A673 (cell line): ENCODE measurements at regions not wholly inside any gene's neighbourhood (a gene's known extent, or its start where the extent isn't known, plus 50 kb on each side); places are given as distances from the start of the nearest gene placed in this dataset.

Source experiments
- BruUV-seq: library from RNA; stranded (reverse); fragments of 400-500 nt; replicated peaks from 2 replicates; lab custom pipeline; 2021; lab: Mats Ljungman, UMichigan
- CTCF ChIA-PET: fragments of 300-600 bp; sonication (Branson Sonifier 250); formaldehyde crosslinking; loops from one replicate; lab custom pipeline; 2022; ENCODE audit warnings: antibody characterized with exemption; lab: Charles Lee
- POLR2A ChIA-PET: fragments of 300-600 bp; sonication (Branson Sonifier 250); formaldehyde crosslinking; loops from one replicate; lab custom pipeline; 2022; ENCODE audit warnings: antibody characterized with exemption; ENCODE audit not compliant: low non-redundant PET; lab: Charles Lee
- DNase-seq: peaks from one replicate; pipeline ENCODE4 v3.0.0-alpha.2; 2015; ENCODE audit warnings: low spot score
- H3K27ac ChIP-seq: fragments of 200-600 bp; sonication (generic); 2 replicates; pipeline ENCODE4 v1.5.1; 2016; ENCODE audit warnings: mixed run types, low read depth, mild to moderate bottlenecking, mixed read lengths, antibody characterized with exemption, low read length; ENCODE audit not compliant: poor library complexity, severe bottlenecking
- H3K27me3 ChIP-seq: fragments of 200-600 bp; sonication (generic); replicated peaks from 2 replicates; pipeline ENCODE4 v1.6.1; 2017; ENCODE audit warnings: mixed run types, low read depth, mild to moderate bottlenecking, mixed read lengths, antibody characterized with exemption, low read length; ENCODE audit not compliant: insufficient read depth, poor library complexity
- H3K36me3 ChIP-seq: fragments of 200-600 bp; sonication (generic); 2 replicates; pipeline ENCODE4 v1.6.1; 2016; ENCODE audit warnings: mixed run types, mild to moderate bottlenecking, mixed read lengths, antibody characterized with exemption, low read length; ENCODE audit not compliant: insufficient read depth, poor library complexity, severe bottlenecking
- H3K4me1 ChIP-seq: fragments of 200-600 bp; sonication (generic); 2 replicates; pipeline ENCODE4 v1.6.1; 2017; ENCODE audit warnings: mixed run types, mild to moderate bottlenecking, mixed read lengths, antibody characterized with exemption, low read length; ENCODE audit not compliant: insufficient read depth, poor library complexity, severe bottlenecking
- H3K4me3 ChIP-seq: fragments of 200-600 bp; sonication (generic); 2 replicates; pipeline ENCODE4 v1.5.1; 2016; ENCODE audit warnings: low read depth, mixed run types, mild to moderate bottlenecking, mixed read lengths, low read length; ENCODE audit not compliant: poor library complexity, severe bottlenecking
- H3K9me3 ChIP-seq: fragments of 200-600 bp; sonication (generic); 2 replicates; pipeline ENCODE4 v1.6.1; 2016; ENCODE audit warnings: mixed run types, low read depth, mild to moderate bottlenecking, mixed read lengths, antibody characterized with exemption, low read length; ENCODE audit not compliant: poor library complexity, severe bottlenecking
- CTCF ChIP-seq: fragments of 300-800, 200-600 bp; sonication (generic); conservative IDR thresholded peaks from 2 replicates; pipeline ENCODE4 v1.5.1; 2017; ENCODE audit warnings: low read depth, mild to moderate bottlenecking, antibody characterized with exemption, low read length, moderate library complexity, mixed read lengths
- EZH2 ChIP-seq: fragments of 200-600 bp; sonication (generic); IDR thresholded peaks from 2 replicates; pipeline ENCODE4 v1.6.1; 2017; ENCODE audit warnings: borderline replicate concordance, low read depth, mild to moderate bottlenecking, mixed read lengths, antibody characterized with exemption, low read length; ENCODE audit not compliant: poor library complexity, severe bottlenecking
- intact Hi-C: fragments of 100-400 bp; cut with micrococcal nuclease; formaldehyde crosslinking; loops from one replicate; pipeline ENCODE4 v1.10.0; 2022; ENCODE audit not compliant: unreplicated experiment

GRCh38 chr7:38102507-38102906, 75.5 kb upstream of the STARD3NL start:
- H3K4me1 ChIP-seq = no peaks in the 10 kb centered on the region
- TF ChIP-seq CTCF (no peak), EZH2 (no peak)
- intact Hi-C loops = loop anchor here (5.0 kb wide), 1 partner anchor 185 kb away; the partner anchor contains the start of gene SFRP4
- H3K27me3 ChIP-seq = peaks cover 17% of the 10 kb centered on the region
- peaks cover 4% of the 10 kb centered on the region for H3K9me3 ChIP-seq
- no peak overlapping the region for H3K4me3 ChIP-seq
- no TSS peak for BruUV-seq
- ChIA-PET CTCF (no interaction called here), POLR2A (no interaction called here)
- no peak overlapping the region for H3K27ac ChIP-seq
- no peaks in the 10 kb centered on the region for H3K36me3 ChIP-seq
- no peak for DNase-seq

GRCh38 chr7:38105874-38106483, 72.1 kb upstream of the STARD3NL start:
- TF ChIP-seq EZH2 (no peak), CTCF (peak; percentile 64)
- peak; percentile 66 for DNase-seq
- ChIA-PET CTCF (no interaction called here), POLR2A (no interaction called here)
- Histone ChIP-seq H3K4me3 (no peak overlapping the region), H3K9me3 (no peaks in the 10 kb centered on the region), H3K36me3 (no peaks in the 10 kb centered on the region), H3K4me1 (no peaks in the 10 kb centered on the region), H3K27me3 (peaks cover 22% of the 10 kb centered on the region), H3K27ac (no peak overlapping the region)
- no TSS peak for BruUV-seq
- intact Hi-C loops = loop anchor here (1.0 to 5.0 kb wide), 5 partner anchors 116 to 261 kb away; no protein-coding TSS in a partner anchor

GRCh38 chr7:38107486-38107893, 70.6 kb upstream of the STARD3NL start:
- peak; percentile 66 for DNase-seq
- no TSS peak for BruUV-seq
- TF ChIP-seq EZH2 = no peak
- TF ChIP-seq CTCF = peak; percentile 83
- POLR2A ChIA-PET = no interaction called here
- peaks cover 22% of the 10 kb centered on the region for H3K27me3 ChIP-seq
- intact Hi-C loops = loop anchor here (2.0 to 5.0 kb wide), 4 partner anchors 205 to 260 kb away; no protein-coding TSS in a partner anchor
- CTCF ChIA-PET = interaction anchor here (0.5 kb wide), 1 partner anchor 261 kb away, joined by 3 read pairs; no protein-coding TSS in a partner anchor
- H3K4me3 ChIP-seq = no peak overlapping the region
- no peaks in the 10 kb centered on the region for H3K9me3 ChIP-seq
- no peaks in the 10 kb centered on the region for H3K36me3 ChIP-seq
- H3K4me1 ChIP-seq = no peaks in the 10 kb centered on the region
- H3K27ac ChIP-seq = no peak overlapping the region
